COR-L47 (cell line): ENCODE measurements at regions not wholly inside any gene's neighbourhood (a gene's known extent, or its start where the extent isn't known, plus 50 kb on each side); places are given as distances from the start of the nearest gene placed in this dataset.
"Not testable (repeated sequence)": the region's sequence is repeated elsewhere in the genome, so short reads cannot be mapped to it uniquely, and the experiment has no call there.

ENCODE experiments used
- DNase-seq: peaks from one replicate; lab custom pipeline; 2025; lab: John Stamatoyannopoulos, UW

DNA sequence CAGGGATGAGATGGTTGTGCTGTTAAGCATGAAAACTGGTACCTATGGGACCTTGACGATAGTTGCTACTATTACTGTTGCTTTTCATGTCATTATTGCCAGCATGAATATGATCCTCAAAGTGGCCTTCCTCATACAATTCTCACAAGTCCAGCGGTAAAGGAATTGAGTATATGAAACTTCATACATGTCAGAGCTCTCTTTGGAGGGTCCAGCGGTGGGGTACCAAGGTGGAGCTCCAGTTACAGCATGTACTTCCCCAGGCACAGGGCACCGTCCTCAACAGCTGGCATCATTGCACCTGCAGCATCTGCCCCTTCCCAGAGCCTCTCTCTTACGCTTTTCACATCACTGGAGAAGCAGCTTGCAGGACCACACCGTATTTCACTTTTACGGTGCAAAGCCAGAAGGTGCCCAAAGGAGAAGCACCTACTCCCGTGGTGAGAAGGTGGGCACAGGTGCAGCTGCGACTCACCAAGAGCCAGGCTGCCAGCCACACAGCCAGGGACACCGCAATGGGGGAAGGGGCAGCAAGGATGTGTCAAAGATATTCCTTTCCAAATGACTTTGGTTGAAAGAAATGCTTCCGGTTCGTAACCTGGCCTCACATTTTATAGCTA lies 166.4 kb upstream of the IRF2BP2 start:
- DNase-seq, result no peak

GRCh38 chr1:234775477-234776246 lies 165.7 kb upstream of the IRF2BP2 start:
- DNase-seq, result no peak

- DNase-seq, result no peak
These were observed 165.0 kb upstream of the IRF2BP2 start for GRCh38 chr1:234774971-234775370.

DNA sequence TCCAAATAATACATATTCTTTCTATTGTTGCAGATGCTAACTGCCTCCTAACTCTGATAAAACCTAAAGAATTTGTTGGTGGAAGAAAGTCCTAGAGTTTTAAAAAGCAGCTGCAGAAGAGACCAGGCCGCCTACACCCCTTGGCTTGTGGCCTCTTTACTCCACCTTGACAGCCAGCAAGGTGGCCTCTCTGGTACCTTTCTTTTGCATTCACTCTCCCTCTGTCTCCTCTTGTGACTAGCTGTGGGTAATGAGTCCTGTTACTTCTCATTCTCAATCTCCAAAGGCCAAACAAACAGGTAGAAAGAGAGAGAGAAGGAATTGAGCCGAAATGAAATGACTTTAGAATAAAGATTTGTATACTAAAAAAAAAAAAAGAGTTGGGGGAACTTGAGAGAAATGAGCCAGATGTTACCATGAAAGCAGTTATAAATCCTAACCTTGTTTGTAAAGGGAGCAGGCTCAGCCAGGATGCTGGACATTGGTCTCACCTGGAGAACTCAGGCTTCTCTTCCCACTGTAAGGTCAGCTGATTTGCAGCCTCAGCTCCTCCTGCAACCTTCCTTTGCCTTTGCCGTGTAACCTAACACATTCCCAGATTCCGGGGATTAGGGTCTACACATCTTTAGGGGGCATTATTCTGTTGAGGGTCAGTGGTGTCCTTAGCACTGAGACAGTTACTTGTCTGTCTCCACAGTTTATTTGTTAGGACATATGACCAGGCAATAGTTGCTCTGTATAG lies 164.1 kb upstream of the IRF2BP2 start:
- no peak for DNase-seq

DNA sequence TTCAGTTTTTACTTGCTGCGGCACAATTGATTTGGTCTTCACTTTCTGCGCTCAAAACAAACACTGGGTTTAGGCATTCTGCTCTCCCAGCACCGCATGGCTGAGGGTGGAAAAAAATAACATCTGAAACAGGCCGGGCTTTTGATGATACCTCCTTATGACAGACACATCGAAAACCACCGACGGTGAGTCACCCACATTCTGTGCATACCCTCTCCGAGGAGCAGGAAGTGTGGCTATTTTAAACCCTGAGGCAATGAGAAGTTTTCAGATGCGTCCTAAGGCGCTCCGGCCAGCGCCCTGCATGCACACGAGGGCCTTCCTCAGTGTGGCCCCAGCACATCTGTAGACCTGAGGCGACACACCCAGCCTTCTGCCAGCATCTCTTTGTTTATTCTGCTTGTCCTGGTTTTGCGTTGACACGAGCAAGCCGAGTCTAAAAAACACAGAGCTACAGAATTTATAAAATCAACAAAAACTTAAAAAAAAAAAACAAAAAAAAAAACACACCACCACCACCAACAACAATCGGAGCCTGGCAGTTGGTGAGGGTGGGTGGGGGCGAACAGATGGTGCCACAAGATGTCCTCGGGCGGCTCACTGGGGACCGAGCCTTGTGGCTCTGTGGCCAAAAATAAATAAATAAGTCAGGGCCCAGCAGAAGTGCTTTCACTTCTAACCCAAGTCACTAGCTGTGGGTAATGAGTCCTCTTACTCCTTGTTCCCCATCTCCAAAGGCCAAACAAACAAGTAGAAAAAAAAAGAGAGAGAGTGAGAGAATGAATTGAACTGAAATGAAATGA lies 162.6 kb upstream of the IRF2BP2 start:
- DNase-seq, result no peak

DNA sequence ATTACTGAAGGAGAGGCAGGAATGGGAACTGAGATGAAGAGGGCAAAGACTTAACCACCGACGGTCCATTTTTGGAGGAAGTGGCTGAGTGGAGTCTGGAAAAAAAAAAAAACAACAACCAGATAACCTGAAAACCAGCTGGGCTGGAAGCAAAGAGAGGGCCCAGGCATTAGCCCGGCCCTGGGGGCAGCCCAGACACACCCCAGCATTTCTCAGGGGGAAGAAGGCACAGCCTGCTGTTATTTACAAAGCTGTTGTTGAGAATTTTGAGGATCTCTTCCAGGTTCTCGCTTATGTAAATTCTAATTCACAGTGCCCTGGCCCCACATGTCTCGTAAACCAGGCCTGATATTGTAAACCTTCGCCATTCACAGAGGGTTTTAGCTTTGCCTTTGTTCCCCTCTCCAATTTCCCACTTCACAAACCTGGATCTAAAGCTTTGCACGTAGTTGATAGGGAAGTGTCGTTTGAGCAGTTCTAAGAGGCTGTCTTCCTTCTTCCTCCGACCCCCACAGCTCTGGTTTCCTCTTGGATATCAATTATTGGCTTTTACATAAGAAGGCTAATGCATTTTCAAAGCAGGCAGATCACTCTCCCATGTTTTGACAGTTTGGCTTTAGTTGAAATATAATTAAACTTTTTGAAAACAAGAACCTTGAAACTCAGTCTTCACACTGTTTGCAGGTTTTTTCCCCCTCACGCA lies 161.8 kb upstream of the IRF2BP2 start:
- no peak for DNase-seq

- no peak for DNase-seq
These were observed 161.1 kb upstream of the IRF2BP2 start for GRCh38 chr1:234770924-234771540.

DNA sequence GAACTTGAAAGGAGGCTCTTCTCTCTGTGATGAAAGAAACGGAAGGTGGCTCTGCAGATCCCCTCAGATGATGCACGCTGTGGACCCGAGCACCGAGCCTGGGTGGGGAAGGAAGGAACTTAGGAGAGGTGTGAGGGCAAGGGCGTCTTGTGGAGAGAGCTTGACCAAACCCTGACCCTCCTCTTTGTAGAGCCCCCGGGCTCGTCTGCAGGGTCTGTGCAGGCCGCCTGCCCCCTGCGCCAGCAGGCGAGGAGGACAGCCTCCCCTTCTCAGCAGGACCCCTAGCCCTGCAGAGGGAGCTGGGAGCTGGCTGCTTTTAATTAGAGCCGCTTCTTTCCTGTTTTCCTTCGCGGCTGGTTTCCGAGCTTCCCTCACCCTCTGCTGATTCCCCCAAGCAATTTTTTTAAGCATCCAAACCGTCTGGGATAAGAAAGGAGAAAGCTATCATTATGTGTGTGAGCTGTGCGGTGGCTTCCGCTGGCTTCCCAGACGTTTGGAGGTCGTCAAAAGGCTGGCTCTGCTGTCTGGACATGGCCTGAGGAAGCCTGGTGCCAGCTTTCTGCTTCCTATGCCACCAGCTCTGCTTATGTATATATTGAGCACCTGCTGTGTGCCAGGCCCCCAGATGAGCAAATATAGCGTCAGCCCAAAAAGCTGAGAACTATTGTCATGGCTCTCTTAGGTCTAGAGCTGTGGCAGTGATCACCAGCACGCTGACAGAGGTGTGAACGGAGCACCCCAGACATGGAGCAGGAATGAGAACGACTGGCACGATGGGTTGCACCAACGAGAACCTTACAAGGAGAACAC lies 160.2 kb upstream of the IRF2BP2 start:
- DNase-seq, result no peak

DNA sequence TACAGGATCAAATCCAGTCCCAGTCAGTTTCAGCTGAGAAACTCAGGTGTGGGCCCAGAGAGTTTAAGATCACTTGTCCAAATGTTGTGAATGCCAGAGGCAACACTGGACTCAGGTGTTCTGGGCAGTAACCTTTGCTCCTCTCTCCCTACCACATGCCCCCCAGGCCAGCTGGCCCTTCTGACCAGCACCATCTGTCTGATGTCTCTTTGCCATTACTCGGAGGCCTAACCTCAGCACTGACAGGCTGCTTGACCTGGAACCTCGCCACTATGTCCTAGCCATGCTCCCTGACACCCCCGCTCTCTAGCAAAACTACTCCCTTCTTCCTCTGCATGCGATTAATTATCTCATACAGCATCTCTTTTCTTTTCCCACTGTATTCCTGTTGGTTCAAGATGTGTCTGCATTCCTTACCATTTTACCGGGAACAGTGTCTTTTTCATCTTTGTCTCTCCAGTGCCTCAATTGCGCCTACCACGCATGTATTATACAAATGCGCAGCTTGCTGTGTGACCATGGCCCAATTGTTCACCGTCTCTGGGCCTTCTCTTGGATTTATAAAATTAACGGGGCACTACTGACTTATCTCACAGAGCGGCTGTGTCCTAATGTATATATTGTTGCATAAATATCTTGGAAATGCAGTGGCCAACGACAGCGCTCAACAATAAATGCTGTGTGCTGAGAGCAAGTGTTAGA lies 159.5 kb upstream of the IRF2BP2 start:
- no peak for DNase-seq

DNA sequence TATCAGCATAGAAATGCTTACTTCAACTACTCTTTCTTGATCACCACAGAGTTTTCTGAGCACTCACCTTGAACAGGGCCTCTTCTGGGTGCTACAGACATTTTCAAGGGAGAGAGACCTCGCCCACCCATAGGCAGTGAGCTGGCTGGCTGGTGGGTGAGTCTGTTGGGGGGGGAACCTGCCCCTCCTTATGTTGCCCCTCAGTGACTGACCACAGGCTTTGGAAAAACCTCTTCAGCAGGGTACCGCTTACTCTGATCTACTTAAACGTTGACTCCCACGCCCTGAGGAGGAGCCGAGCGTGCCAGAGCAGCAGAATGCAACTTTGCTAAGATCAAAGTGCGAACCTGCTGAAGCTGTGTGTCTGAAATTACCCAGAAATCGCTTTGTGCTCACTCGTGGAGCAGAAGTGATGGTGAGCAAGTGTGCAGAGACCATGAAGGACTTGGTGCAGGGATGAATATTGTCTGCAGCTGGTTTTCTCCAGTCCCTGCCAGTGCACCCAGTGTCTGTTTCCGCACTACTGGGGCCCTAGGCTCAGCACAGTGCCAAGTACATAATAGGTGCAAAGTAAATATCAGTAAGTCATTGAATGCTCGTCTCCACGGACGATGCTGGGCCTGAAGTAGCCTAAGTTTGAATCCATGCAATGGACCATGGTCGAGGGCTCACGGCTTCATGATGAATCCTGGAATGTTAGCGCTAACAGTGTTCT lies 158.7 kb upstream of the IRF2BP2 start:
- DNase-seq, result no peak

DNA sequence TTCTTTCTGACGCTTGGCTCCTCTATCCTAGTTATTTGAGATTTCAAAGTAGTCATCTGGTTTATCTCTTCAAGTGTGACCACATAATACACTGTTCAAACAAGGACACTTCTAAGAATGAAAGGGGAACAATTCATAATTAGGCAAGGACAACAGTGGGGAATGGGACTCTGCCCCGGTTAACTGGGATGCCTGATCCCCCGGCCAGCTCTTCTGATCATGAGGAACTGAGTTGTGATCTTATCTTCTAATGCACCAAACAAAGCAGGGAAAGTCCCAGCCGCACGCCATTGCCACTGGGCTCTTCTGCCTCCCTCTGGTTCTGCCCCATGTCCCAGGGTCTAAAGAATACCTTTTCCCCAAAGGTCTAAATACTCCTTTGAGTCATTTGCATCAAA lies 158.2 kb upstream of the IRF2BP2 start:
- DNase-seq, result no peak

GRCh38 chr1:234765672-234766071 lies 155.7 kb upstream of the IRF2BP2 start:
- DNase-seq, result no peak

GRCh38 chr1:234765181-234765580 lies 155.2 kb upstream of the IRF2BP2 start:
- no peak for DNase-seq

DNA sequence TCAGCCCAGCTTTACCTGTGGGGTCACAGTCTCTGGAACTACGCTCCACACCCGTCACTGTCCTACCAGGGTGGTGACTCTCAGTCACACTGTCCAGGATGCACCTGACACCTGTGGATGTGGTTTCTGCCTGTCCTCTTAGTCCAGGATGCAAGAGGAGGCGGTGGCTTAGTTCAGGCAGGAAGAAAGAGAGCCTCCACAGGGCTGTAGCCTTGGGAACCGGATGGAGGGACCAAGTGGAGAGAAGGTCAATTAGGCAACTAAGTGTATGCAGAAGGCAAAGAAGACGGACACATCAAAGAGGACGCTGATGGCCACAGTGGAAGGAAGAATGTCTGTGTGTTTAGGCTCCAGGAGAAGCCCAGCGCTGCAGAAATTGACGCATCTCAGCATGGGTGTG lies 153.9 kb upstream of the IRF2BP2 start:
- no peak for DNase-seq

DNA sequence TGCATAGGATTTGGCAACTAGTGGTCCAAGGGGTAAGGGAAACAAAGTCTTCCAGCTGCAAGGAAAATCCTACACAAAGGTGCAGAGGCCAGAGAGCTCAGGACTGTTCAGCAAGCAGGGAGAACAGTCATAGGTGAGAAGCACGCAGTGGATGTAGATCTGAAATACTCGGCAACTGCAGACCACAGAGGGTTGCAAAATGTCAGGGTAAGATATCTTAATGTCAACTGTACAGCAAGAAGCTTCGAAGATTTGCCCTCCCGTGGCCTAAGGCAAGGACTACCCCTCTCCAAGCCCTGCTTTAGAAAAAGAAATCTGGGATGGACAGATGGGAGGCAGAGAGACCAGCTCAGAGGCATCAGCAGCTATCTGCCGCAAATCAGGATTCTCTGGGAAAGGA lies 153.4 kb upstream of the IRF2BP2 start:
- DNase-seq, result no peak

GRCh38 chr1:234762127-234762526 lies 152.1 kb upstream of the IRF2BP2 start:
- DNase-seq, result not testable (repeated sequence)

DNA sequence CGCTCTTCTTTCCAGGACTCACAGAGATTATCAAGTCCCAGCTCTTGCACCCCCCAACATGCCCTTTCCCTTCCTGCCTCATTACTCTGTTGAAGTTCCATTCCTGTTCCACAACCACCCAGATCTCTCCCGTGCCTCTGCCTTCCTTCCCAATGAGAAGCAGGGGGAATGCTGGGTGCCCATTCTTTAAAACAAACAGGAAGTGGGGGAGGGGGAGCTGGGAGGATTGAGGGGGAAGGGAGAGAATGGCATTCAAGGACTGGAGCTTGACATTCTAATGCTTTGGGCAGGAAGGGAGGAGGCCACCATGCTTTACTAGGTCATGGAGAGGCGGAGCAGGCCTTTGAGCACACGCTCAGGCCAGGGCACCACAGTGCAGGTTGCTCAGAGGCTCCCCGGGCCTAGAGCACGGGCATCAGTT lies 150.3 kb upstream of the IRF2BP2 start:
- no peak for DNase-seq

GRCh38 chr1:234759888-234760287 lies 149.9 kb upstream of the IRF2BP2 start:
- no peak for DNase-seq

DNA sequence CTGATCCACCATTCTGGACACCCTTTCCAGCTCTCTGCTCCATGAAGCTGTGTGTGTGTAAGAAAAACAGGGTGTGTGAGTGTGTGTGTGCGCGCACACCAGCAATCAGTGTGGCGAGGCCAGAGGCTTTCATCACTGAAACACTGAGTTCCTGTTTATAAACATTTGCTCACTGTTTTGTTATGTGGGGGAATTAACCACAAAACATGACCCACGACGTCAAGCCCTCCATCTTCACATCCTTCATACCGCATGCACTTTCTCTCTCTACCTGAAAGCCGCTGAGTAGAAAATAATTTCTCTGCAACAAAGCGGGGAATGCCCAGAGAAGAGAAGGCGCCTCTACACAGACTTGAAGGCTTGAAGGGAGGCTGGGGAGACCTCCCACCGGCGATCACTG lies 148.9 kb upstream of the IRF2BP2 start:
- DNase-seq, result no peak
